Osteocyte (in vitro differentiated cells): ENCODE measurements at regions not wholly inside any gene's neighbourhood (a gene's known extent, or its start where the extent isn't known, plus 50 kb on each side); places are given as distances from the start of the nearest gene placed in this dataset.
"Not testable (repeated sequence)": the region's sequence is repeated elsewhere in the genome, so short reads cannot be mapped to it uniquely, and the experiment has no call there.

ENCODE experiments used
- DNase-seq: peaks from one replicate; pipeline ENCODE4 v3.0.0; 2021; ENCODE audit warnings: mixed read lengths; ENCODE audit not compliant: unreplicated experiment; ENCODE audit errors: extremely low spot score
- H3K27ac Mint-ChIP-seq: one replicate; pipeline ENCODE4 v1.8.0; 2021; ENCODE audit warnings: mild to moderate bottlenecking, mixed read lengths; ENCODE audit not compliant: unreplicated experiment
- H3K27me3 Mint-ChIP-seq: one replicate; pipeline ENCODE4 v1.8.0; 2021; ENCODE audit warnings: mixed read lengths; ENCODE audit not compliant: unreplicated experiment
- H3K36me3 Mint-ChIP-seq: one replicate; pipeline ENCODE4 v1.8.0; 2021; ENCODE audit warnings: mixed read lengths; ENCODE audit not compliant: unreplicated experiment
- H3K4me1 Mint-ChIP-seq: one replicate; pipeline ENCODE4 v1.8.0; 2021; ENCODE audit warnings: mixed read lengths; ENCODE audit not compliant: unreplicated experiment
- H3K4me3 Mint-ChIP-seq: one replicate; pipeline ENCODE4 v1.8.0; 2021; ENCODE audit warnings: mild to moderate bottlenecking, moderate library complexity, mixed read lengths; ENCODE audit not compliant: unreplicated experiment
- H3K9me3 Mint-ChIP-seq: one replicate; pipeline ENCODE4 v1.8.0; 2021; ENCODE audit warnings: mixed read lengths; ENCODE audit not compliant: unreplicated experiment
- CTCF ChIP-seq: fragments of 200-600 bp; sonication (generic); IDR thresholded peaks from 2 replicates; pipeline ENCODE4 v1.5.0; 2021; ENCODE audit warnings: antibody characterized with exemption, mild to moderate bottlenecking, moderate library complexity

- H3K36me3 Mint-ChIP-seq, H3K9me3 Mint-ChIP-seq, H3K27ac Mint-ChIP-seq, H3K4me1 Mint-ChIP-seq, DNase-seq, H3K4me3 Mint-ChIP-seq: not testable (repeated sequence)
- peaks cover 12% of the 10 kb centered on the region for H3K27me3 Mint-ChIP-seq
Measured at GRCh38 chr2:85969367-85969766, 80.6 kb upstream of the ST3GAL5 start.

- H3K4me3 Mint-ChIP-seq: not testable (repeated sequence)
Measured at GRCh38 chr2:85965770-85966169, 77.0 kb upstream of the ST3GAL5 start.

GRCh38 chr2:85963747-85964418, 75.1 kb upstream of the ST3GAL5 start:
- not testable (repeated sequence) for H3K27ac Mint-ChIP-seq, H3K4me3 Mint-ChIP-seq, H3K9me3 Mint-ChIP-seq, H3K4me1 Mint-ChIP-seq, H3K36me3 Mint-ChIP-seq
- peaks cover 12% of the 10 kb centered on the region for H3K27me3 Mint-ChIP-seq
- DNase-seq: peak; percentile 54

More at GRCh38 chr2:85965770-85966169, 77.0 kb upstream of the ST3GAL5 start:
- not testable (repeated sequence) for H3K27ac Mint-ChIP-seq, DNase-seq, H3K4me1 Mint-ChIP-seq, H3K9me3 Mint-ChIP-seq, H3K36me3 Mint-ChIP-seq
- peaks cover 12% of the 10 kb centered on the region for H3K27me3 Mint-ChIP-seq

GRCh38 chr2:85963068-85963467, 74.3 kb upstream of the ST3GAL5 start:
- TF ChIP-seq CTCF: no peak
- H3K9me3 Mint-ChIP-seq: peaks cover 4% of the 10 kb centered on the region
- H3K27me3 Mint-ChIP-seq: peaks cover 12% of the 10 kb centered on the region
- peaks cover 4% of the 10 kb centered on the region for H3K36me3 Mint-ChIP-seq
- H3K4me1 Mint-ChIP-seq: peaks cover 9% of the 10 kb centered on the region
- H3K4me3 Mint-ChIP-seq: no peak overlapping the region
- DNase-seq: peak; percentile 25
- H3K27ac Mint-ChIP-seq: no peak overlapping the region

GRCh38 chr2:85961754-85962153, 73.0 kb upstream of the ST3GAL5 start:
- Mint-ChIP-seq H3K36me3 (peaks cover 4% of the 10 kb centered on the region), H3K4me3 (no peak overlapping the region), H3K27ac (no peak overlapping the region), H3K9me3 (peaks cover 4% of the 10 kb centered on the region), H3K27me3 (peaks cover 10% of the 10 kb centered on the region), H3K4me1 (peaks cover 17% of the 10 kb centered on the region)
- TF ChIP-seq CTCF: no peak
- peak; percentile 75 for DNase-seq

- no peak for TF ChIP-seq CTCF
- H3K4me1 Mint-ChIP-seq: peaks cover 19% of the 10 kb centered on the region
- peaks cover 10% of the 10 kb centered on the region for H3K27me3 Mint-ChIP-seq
Measured at GRCh38 chr2:85961053-85961452, 72.3 kb upstream of the ST3GAL5 start.

More at GRCh38 chr2:85961053-85961452, 72.3 kb upstream of the ST3GAL5 start:
- Mint-ChIP-seq H3K4me3 (no peak overlapping the region), H3K27ac (no peak overlapping the region), H3K36me3 (peaks cover 4% of the 10 kb centered on the region), H3K9me3 (peaks cover 4% of the 10 kb centered on the region)
- no peak for DNase-seq
